ENCODE measurements at regions not wholly inside any gene's neighbourhood (a gene's known extent, or its start where the extent isn't known, plus 50 kb on each side); places are given as distances from the start of the nearest gene placed in this dataset.

DNA sequence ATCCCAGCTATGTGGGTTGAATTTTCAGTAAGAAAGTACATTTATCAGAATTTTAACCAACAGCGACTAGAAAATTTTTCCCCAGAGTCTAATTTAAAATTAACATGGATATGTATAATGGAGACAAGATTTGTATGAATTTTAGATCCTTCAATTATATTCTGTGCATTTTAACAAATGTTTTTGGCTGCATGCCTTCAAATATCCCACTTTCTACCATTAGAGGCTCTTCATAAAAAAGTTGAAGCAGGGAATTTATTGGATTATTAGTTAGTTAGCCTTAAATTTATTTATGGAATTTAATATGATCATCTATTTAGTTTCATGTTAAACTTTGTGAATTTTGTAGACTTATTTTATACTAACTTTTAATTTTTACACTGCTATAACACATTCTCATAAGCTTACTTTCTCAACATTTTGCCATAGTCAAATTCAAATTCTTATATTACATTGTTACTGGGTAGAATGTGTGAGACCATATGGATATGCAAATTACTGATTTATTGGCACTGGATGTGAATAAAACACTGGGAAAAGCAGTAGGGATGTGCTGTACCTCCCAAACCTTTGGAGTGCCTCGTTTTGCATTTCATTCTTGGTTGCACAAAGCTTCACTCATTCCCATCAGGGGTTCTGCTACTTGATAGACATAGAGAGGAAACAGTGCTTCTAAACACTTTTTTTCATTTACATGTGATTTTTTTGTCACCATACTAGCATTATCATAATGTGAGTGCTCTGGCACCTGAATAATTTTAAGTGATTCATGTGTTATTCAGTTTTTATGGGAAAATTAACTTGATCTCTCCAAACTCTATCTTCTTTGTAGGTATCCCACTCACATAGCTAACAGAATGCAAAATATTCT, 491.8 kb upstream of the COX7C start:
- no peak for DNase-seq
- TF ChIP-seq, protein P1, sequence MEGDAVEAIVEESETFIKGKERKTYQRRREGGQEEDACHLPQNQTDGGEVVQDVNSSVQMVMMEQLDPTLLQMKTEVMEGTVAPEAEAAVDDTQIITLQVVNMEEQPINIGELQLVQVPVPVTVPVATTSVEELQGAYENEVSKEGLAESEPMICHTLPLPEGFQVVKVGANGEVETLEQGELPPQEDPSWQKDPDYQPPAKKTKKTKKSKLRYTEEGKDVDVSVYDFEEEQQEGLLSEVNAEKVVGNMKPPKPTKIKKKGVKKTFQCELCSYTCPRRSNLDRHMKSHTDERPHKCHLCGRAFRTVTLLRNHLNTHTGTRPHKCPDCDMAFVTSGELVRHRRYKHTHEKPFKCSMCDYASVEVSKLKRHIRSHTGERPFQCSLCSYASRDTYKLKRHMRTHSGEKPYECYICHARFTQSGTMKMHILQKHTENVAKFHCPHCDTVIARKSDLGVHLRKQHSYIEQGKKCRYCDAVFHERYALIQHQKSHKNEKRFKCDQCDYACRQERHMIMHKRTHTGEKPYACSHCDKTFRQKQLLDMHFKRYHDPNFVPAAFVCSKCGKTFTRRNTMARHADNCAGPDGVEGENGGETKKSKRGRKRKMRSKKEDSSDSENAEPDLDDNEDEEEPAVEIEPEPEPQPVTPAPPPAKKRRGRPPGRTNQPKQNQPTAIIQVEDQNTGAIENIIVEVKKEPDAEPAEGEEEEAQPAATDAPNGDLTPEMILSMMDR (IDR thresholded peaks at IDR 0.05), result no peak
- H3K9me3 ChIP-seq, result no peaks in the 10 kb centered on the region
- H3K4me1 ChIP-seq, result no peaks in the 10 kb centered on the region
- H3K36me3 ChIP-seq (ENCODE audit: low read depth, missing control alignments), result peaks cover 3% of the 10 kb centered on the region
- H3K4me3 ChIP-seq, result no peak overlapping the region
- 42 to 57% methylated on average over 2 of the region's 2 CpGs for WGBS, 2 donors
- intact Hi-C loops (cut with DNase I; ENCODE audit: low total_unique reads), result no loop called here
- no peaks in the 10 kb centered on the region for H3K27me3 ChIP-seq
- no peak overlapping the region for H3K27ac ChIP-seq

- intact Hi-C loops (cut with DNase I; ENCODE audit: low total_unique reads), result no loop called here
- Histone ChIP-seq H3K9me3 (no peaks in the 10 kb centered on the region), H3K27me3 (no peaks in the 10 kb centered on the region)
Observed at GRCh38 chr5:86127696-86128095, 490.0 kb upstream of the COX7C start.

GRCh38 chr5:86129009-86129408, 488.7 kb upstream of the COX7C start:
- H3K4me3 ChIP-seq, result no peak overlapping the region
- intact Hi-C loops (cut with DNase I; ENCODE audit: low total_unique reads), result no loop called here
- H3K4me1 ChIP-seq, result no peaks in the 10 kb centered on the region
- no peaks in the 10 kb centered on the region for H3K27me3 ChIP-seq
- no peak for DNase-seq
- H3K27ac ChIP-seq, result no peak overlapping the region
- H3K36me3 ChIP-seq (ENCODE audit: low read depth, missing control alignments), result peaks cover 3% of the 10 kb centered on the region
- TF ChIP-seq, protein P1 (IDR thresholded peaks at IDR 0.05), result no peak
- no peak for TF ChIP-seq POLR2A (IDR thresholded peaks at IDR 0.05)
- H3K9me3 ChIP-seq, result no peaks in the 10 kb centered on the region

More at GRCh38 chr5:86127696-86128095, 490.0 kb upstream of the COX7C start:
- Histone ChIP-seq H3K27ac (no peak overlapping the region), H3K4me3 (no peak overlapping the region), H3K4me1 (no peaks in the 10 kb centered on the region), H3K36me3 (ENCODE audit: low read depth, missing control alignments) (peaks cover 3% of the 10 kb centered on the region)
- TF ChIP-seq, protein P1 (IDR thresholded peaks at IDR 0.05), result no peak
- no peak for TF ChIP-seq POLR2A (IDR thresholded peaks at IDR 0.05)
- DNase-seq, result no peak
- WGBS, 2 donors, result 78 to 96% methylated on average over 1 of the region's 1 CpG

DNA sequence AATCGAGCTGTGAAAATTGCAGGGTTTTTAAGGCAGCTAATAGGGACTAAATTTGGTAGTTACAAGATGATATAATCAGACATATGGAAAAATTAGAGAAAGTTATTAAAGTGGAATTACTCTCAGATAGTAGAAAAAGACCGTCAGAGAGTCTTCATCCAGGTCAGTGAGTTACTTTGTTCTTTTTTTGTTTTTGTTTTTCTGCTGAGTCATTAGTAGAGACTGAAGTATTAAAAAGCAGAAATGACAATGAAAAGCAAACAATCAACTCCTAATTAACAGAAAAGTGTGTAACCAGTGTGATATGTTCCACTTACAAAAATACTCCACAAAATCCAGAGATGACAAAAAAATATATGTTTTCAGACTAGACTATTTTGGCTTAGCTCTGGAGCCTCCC, 480.4 kb upstream of the COX7C start:
- Histone ChIP-seq H3K27ac (no peak overlapping the region), H3K27me3 (no peaks in the 10 kb centered on the region), H3K4me3 (no peak overlapping the region), H3K36me3 (ENCODE audit: low read depth, missing control alignments) (no peaks in the 10 kb centered on the region), H3K4me1 (no peaks in the 10 kb centered on the region), H3K9me3 (no peaks in the 10 kb centered on the region)
- 87 to 93% methylated on average over 2 of the region's 2 CpGs for WGBS, 2 donors
- intact Hi-C loops (cut with DNase I; ENCODE audit: low total_unique reads), result no loop called here
- TF ChIP-seq POLR2A (IDR thresholded peaks at IDR 0.05), result no peak
- TF ChIP-seq, protein P1 (IDR thresholded peaks at IDR 0.05), result no peak
- DNase-seq, result no peak

GRCh38 chr5:86143837-86144236, 473.9 kb upstream of the COX7C start:
- intact Hi-C loops (cut with DNase I; ENCODE audit: low total_unique reads), result no loop called here
- Histone ChIP-seq H3K27ac (no peak overlapping the region), H3K27me3 (no peaks in the 10 kb centered on the region), H3K4me3 (no peak overlapping the region), H3K9me3 (no peaks in the 10 kb centered on the region), H3K36me3 (ENCODE audit: low read depth, missing control alignments) (no peaks in the 10 kb centered on the region), H3K4me1 (no peaks in the 10 kb centered on the region)
- TF ChIP-seq, protein P1 (IDR thresholded peaks at IDR 0.05), result no peak
- TF ChIP-seq POLR2A (IDR thresholded peaks at IDR 0.05), result no peak
- 40 to 56% methylated on average over 3 of the region's 3 CpGs for WGBS, 2 donors
- DNase-seq, result no peak
